Adrenal gland (tissue), 9 donors: ENCODE measurements at regions not wholly inside any gene's neighbourhood (a gene's known extent, or its start where the extent isn't known, plus 50 kb on each side); places are given as distances from the start of the nearest gene placed in this dataset.

ENCODE experiments used
- DNase-seq, 7 donors: peaks; one replicate each; pipeline ENCODE4 v3.0.0-alpha.2; 2019 to 2020
- H3K27ac ChIP-seq, 5 donors: fragments of 200-600 bp; sonication (generic) in 4 of 5; 1 replicate in 3 of 5; 2 replicates in 2 of 5; pipeline versions ENCODE4 v1.5.1 to v1.8.0; 2016 to 2020; ENCODE audit warnings: mild to moderate bottlenecking in 1 of 5
- H3K27me3 ChIP-seq: fragments of 200-600 bp; 2 replicates; pipeline ENCODE4 v1.8.0; 2021
- H3K36me3 ChIP-seq, 2 donors: fragments of 200-600 bp; replicated peaks in 1 of 2; 1 replicate in 1 of 2; 2 replicates in 1 of 2; pipeline versions ENCODE4 v1.5.1 to v1.8.0; 2018 to 2022
- H3K4me1 ChIP-seq, 2 donors: fragments of 200-600 bp; replicated peaks in 1 of 2; 1 replicate in 1 of 2; 2 replicates in 1 of 2; pipeline versions ENCODE4 v1.5.1 to v1.8.0; 2018 to 2021
- H3K4me3 ChIP-seq, 4 donors: fragments of 200-600 bp; sonication (generic) in 3 of 4; one replicate each; pipeline ENCODE4 v1.5.1; 2016 to 2018
- H3K9me3 ChIP-seq, 3 donors: fragments of 200-600 bp; sonication (generic) in 1 of 3; replicated peaks in 1 of 3; 1 replicate in 2 of 3; 2 replicates in 1 of 3; pipeline versions ENCODE4 v1.5.1 to v1.8.0; 2016 to 2021
- POLR2A ChIP-seq, 2 donors: fragments of 450-650 bp; IDR thresholded peaks; one replicate each; pipeline ENCODE4 v1.6.1; 2017; ENCODE audit warnings: antibody characterized with exemption in 2 of 2, mild to moderate bottlenecking in 2 of 2, moderate library complexity in 1 of 2
- WGBS, 4 donors: extraction: QIAGEN DNeasy Blood & Tissue Kit in 2 of 4; methylation state at CpG; one replicate each; pipeline versions ENCODE4 v1.1.5 to v1.1.7; 2013 to 2017; 5-methylcytosine and 5-hydroxymethylcytosine counted together
- intact Hi-C, 2 donors: fragments of 100-400 bp; cut with DNase I; formaldehyde crosslinking; loops; one replicate each; pipeline versions ENCODE4 v1.14.1 to v1.15.0; 2022 to 2023
- TF ChIP-seq, protein P1 (sequence below), 6 experiments: fragments of 450-650 bp in 4 of 6; fragments of 200-600 bp in 2 of 6; sonication (generic) in 1 of 6; IDR thresholded peaks; 1 replicate in 5 of 6; 2 replicates in 1 of 6; pipeline versions ENCODE4 v1.5.1 to v1.8.0; 2016 to 2021; ENCODE audit warnings: antibody characterized with exemption in 6 of 6, mild to moderate bottlenecking in 2 of 6, moderate library complexity in 1 of 6
- donor health status: healthy with polysubstance abuse.
- donor health status: Bipolar disorder and iron deficiency.
- donor health status: DM: yes; HTN: yes; CAD: no.
- donor health status: DM: no; HTN: no; CAD: no.
- donor health status: DM: no; HTN: no; CAD: no.

DNA sequence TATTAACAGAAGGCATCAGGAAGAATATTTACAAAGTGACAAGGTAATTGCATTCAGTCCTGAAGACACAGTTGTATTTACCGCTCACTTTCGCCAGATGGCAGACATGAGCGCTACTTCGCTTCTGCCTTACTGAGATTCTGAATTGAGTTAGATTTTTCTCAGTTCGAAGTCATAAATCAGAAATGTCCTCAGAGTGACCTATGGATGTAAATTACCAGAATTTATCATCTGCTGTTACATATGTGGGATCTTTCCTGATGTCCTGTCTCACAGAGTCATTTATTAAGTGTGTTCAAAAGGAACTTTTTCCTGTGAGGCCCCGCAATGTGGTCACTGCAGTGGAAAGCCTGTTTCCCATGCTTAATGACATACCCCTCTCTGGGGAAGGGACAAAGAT lies 97.3 kb upstream of the DCLK2 start:
- Histone ChIP-seq H3K27ac (no peak overlapping the region), H3K27me3 (no peaks in the 10 kb centered on the region), H3K9me3 (no peaks in the 10 kb centered on the region), H3K4me1 (no peaks in the 10 kb centered on the region), H3K4me3 (no peak overlapping the region), H3K36me3 (no peaks in the 10 kb centered on the region)
- no peak for TF ChIP-seq POLR2A (IDR thresholded peaks at IDR 0.05)
- TF ChIP-seq, protein P1, sequence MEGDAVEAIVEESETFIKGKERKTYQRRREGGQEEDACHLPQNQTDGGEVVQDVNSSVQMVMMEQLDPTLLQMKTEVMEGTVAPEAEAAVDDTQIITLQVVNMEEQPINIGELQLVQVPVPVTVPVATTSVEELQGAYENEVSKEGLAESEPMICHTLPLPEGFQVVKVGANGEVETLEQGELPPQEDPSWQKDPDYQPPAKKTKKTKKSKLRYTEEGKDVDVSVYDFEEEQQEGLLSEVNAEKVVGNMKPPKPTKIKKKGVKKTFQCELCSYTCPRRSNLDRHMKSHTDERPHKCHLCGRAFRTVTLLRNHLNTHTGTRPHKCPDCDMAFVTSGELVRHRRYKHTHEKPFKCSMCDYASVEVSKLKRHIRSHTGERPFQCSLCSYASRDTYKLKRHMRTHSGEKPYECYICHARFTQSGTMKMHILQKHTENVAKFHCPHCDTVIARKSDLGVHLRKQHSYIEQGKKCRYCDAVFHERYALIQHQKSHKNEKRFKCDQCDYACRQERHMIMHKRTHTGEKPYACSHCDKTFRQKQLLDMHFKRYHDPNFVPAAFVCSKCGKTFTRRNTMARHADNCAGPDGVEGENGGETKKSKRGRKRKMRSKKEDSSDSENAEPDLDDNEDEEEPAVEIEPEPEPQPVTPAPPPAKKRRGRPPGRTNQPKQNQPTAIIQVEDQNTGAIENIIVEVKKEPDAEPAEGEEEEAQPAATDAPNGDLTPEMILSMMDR (IDR thresholded peaks at IDR 0.05), result peak; percentile 56 to 75 (median 70)
- intact Hi-C loops, result no loop called here
- 16 to 23% (median 20%) methylated on average over 6 of the region's 6 CpGs for WGBS, 4 donors
- peak; percentile 32 to 80 (median 57) for DNase-seq

DNA sequence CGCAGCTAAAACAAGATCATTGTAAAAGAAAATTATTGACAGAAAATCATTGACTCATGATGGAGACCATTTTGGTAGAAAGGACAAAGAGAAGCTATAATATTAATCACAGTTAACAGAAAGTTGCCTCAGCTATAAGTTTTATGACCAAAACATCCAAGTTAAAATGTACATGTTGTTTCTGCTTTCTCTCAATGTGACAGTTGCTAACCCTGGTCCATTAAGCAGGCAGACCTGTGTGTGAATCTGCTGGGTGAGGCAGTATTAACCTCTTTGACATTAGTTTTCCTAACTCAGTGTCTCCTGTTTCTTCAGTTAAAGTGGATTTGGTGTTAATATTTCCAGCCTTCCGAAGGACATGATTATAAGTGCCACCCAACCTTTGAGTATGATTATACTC lies 94.8 kb upstream of the DCLK2 start:
- Histone ChIP-seq H3K27me3 (no peaks in the 10 kb centered on the region), H3K36me3 (no peaks in the 10 kb centered on the region), H3K4me1 (peaks cover 0 to 10% of the 10 kb centered on the region in 2 donors), H3K9me3 (no peaks in the 10 kb centered on the region), H3K4me3 (no peak overlapping the region), H3K27ac (no peak overlapping the region)
- intact Hi-C loops, result no loop called here
- no peak for DNase-seq
- 92 to 100% (median 93%) methylated on average over 2 of the region's 2 CpGs for WGBS, 4 donors
- TF ChIP-seq, protein P1 (IDR thresholded peaks at IDR 0.05), result no peak
- no peak for TF ChIP-seq POLR2A (IDR thresholded peaks at IDR 0.05)

DNA sequence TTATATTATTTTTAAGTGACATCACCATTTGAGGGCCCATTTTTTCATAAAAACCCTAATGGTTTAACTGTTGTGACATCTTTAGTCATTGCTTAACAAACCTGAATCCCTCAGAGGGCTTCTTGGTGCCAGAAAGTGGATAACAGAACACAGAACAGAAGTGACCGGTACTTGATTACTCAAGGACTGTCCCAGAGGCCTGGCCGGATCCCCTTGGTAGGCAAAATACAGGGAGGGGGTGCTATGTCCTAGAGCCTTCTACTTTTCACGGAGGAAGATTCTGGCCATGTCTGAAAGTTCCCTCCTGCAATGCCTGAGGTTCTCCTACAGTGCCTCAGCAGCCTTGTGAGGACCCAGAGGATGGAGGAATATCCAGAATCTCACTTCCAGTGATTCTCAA lies 94.3 kb upstream of the DCLK2 start:
- DNase-seq, result no peak
- Histone ChIP-seq H3K4me1 (peaks cover 0 to 10% of the 10 kb centered on the region in 2 donors), H3K4me3 (no peak overlapping the region), H3K36me3 (no peaks in the 10 kb centered on the region), H3K9me3 (no peaks in the 10 kb centered on the region), H3K27ac (no peak overlapping the region), H3K27me3 (no peaks in the 10 kb centered on the region)
- intact Hi-C loops, result no loop called here
- TF ChIP-seq, protein P1 (IDR thresholded peaks at IDR 0.05), result no peak
- TF ChIP-seq POLR2A (IDR thresholded peaks at IDR 0.05), result no peak
- WGBS, 4 donors, result 84 to 94% (median 92%) methylated on average over 2 to 3 of the region's 3 CpGs

DNA sequence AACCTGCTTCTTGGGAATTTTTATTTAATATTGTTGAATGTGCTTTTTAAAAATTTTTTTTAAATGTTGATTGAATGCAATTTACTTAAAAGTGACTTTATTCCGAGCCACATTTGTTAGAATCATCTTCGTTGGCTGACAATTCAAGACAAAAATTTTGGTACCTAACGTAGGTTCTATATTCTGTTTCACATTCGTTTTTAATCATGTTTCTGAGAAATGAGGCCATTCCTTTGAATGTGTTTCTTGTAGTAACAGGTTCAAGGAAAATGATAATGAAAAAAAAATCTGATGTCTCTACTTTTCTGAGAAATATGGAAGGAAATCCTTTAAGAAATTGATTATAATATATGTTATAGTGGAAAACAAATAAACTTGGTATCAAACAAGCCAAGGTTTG lies 92.3 kb upstream of the DCLK2 start:
- WGBS, 4 donors, result 84 to 92% (median 91%) methylated on average over 4 of the region's 4 CpGs
- no peak for TF ChIP-seq POLR2A (IDR thresholded peaks at IDR 0.05)
- TF ChIP-seq, protein P1 (IDR thresholded peaks at IDR 0.05), result no peak
- no peaks in the 10 kb centered on the region for H3K9me3 ChIP-seq
- DNase-seq, result no peak
- intact Hi-C loops, result no loop called here
- H3K4me3 ChIP-seq, result no peak overlapping the region
- no peaks in the 10 kb centered on the region for H3K36me3 ChIP-seq
- peaks cover 0 to 10% of the 10 kb centered on the region in 2 donors for H3K4me1 ChIP-seq
- H3K27me3 ChIP-seq, result no peaks in the 10 kb centered on the region
- no peak overlapping the region for H3K27ac ChIP-seq
